Esophagus squamous epithelium (tissue), 4 donors: ENCODE measurements at regions not wholly inside any gene's neighbourhood (a gene's known extent, or its start where the extent isn't known, plus 50 kb on each side); places are given as distances from the start of the nearest gene placed in this dataset.

Source experiments
- POLR2A ChIP-seq, 4 donors: fragments of 450-650 bp; IDR thresholded peaks; one replicate each; pipeline ENCODE4 v1.6.1; 2017; ENCODE audit warnings: antibody characterized with exemption in 4 of 4, mild to moderate bottlenecking in 4 of 4, moderate library complexity in 3 of 4
- TF ChIP-seq, protein P1 (sequence below), 6 experiments: fragments of 450-650 bp in 4 of 6; fragments of 200-600 bp in 2 of 6; sonication (generic) in 2 of 6; IDR thresholded peaks; one replicate each; pipeline ENCODE4 v1.5.1; 2016 to 2019; ENCODE audit warnings: antibody characterized with exemption in 6 of 6, mild to moderate bottlenecking in 4 of 6, moderate library complexity in 4 of 6

DNA sequence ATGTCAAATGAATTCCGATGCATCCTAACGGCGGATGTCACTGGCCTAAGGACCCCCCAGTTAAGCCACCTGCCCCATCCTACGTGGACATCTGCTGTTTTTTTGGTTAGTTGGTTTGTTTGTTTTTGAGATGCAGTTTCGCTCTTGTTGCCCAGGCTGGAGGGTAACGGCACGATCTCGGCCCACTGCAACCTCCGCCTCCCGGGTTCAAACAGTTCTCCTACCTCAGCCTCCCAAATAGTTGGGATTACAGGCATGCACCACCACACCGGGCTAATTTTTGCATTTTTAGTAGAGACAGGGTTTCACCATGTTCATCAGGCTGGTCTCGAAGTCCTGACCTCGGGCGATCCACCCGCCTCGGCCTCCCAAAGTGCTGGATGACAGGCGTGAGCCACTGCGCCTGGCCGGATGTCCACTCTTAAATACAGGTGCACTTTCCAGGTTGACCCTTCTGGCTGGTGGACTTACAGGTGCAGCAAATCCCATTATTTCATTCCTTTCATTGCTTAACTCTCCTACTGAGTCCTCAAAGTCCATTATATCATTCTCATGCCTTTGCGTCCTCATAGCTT is 206.2 kb downstream of the CRLF2 start:
- TF ChIP-seq, protein P1, sequence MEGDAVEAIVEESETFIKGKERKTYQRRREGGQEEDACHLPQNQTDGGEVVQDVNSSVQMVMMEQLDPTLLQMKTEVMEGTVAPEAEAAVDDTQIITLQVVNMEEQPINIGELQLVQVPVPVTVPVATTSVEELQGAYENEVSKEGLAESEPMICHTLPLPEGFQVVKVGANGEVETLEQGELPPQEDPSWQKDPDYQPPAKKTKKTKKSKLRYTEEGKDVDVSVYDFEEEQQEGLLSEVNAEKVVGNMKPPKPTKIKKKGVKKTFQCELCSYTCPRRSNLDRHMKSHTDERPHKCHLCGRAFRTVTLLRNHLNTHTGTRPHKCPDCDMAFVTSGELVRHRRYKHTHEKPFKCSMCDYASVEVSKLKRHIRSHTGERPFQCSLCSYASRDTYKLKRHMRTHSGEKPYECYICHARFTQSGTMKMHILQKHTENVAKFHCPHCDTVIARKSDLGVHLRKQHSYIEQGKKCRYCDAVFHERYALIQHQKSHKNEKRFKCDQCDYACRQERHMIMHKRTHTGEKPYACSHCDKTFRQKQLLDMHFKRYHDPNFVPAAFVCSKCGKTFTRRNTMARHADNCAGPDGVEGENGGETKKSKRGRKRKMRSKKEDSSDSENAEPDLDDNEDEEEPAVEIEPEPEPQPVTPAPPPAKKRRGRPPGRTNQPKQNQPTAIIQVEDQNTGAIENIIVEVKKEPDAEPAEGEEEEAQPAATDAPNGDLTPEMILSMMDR (IDR thresholded peaks at IDR 0.05) = no peak
- no peak for TF ChIP-seq POLR2A (IDR thresholded peaks at IDR 0.05)
